DMS 273 (cell line): ENCODE measurements at regions not wholly inside any gene's neighbourhood (a gene's known extent, or its start where the extent isn't known, plus 50 kb on each side); places are given as distances from the start of the nearest gene placed in this dataset.

ENCODE experiments used
- DNase-seq: peaks from one replicate; lab custom pipeline; 2025; ENCODE audit not compliant: unreplicated experiment; lab: John Stamatoyannopoulos, UW

DNA sequence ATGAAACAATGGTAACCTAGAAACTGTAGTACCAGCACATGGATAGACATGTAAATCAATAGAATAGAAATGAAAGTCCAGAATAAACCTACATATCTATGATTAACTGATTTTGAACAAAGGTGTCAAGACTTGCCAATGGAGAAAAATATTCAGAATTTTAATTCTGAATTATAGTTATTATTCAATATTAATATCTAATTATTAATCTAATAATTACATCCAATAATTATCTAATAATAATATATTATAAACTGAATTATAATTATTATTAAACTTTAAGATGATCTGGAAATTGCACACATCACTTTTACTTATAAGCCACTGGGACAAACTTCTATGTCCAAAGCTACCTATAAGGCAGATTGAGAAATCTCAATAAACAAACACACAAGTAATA, 1365.2 kb upstream of the ADGRL3 start:
- no peak for DNase-seq

DNA sequence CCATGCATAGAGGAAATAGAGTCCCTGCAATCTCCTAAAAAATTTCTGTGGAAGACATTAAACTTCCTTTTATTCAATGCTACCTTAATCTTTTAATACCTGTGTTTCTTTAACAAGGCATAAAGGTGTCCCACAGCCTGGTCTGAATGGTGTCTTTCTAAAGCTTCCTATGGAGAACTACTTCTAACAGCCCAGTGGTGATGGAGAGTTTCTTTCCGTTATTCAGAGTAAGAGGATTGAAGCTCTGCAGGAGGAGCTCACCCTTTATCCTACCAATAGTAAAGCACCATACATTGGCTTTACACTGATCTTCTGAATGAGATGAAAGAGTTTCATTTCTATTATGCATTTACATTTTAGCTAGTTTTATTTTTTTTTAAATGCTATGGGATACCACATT, 1362.4 kb upstream of the ADGRL3 start:
- no peak for DNase-seq

GRCh38 chr4:59838236-59838635, 1361.9 kb upstream of the ADGRL3 start:
- DNase-seq: no peak

DNA sequence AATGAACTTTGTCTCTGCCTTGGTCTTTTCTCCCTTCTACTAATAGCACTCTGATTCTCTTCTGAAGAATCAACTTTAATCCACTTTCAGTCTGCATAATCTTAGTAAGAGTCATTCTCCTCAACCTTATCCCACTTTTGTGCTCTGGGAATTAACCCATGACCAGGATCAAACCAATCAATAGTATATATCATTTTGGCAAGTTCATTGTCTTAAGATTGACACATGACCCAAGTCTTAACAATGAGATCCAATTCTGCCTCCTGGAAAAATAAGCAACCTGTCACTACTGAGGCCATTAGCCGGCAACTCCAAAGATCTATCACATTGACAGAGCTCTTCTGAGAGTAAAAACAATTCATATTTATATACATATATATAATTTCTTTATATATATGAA, 1358.4 kb upstream of the ADGRL3 start:
- no peak for DNase-seq

- DNase-seq: no peak
Observed at GRCh38 chr4:59848457-59848856, 1351.7 kb upstream of the ADGRL3 start.

- no peak for DNase-seq
Observed at GRCh38 chr4:59855630-59856352, 1344.3 kb upstream of the ADGRL3 start.

GRCh38 chr4:59869056-59869455, 1331.1 kb upstream of the ADGRL3 start:
- DNase-seq: no peak

- DNase-seq: no peak
Observed at GRCh38 chr4:59869559-59869958, 1330.6 kb upstream of the ADGRL3 start.

DNA sequence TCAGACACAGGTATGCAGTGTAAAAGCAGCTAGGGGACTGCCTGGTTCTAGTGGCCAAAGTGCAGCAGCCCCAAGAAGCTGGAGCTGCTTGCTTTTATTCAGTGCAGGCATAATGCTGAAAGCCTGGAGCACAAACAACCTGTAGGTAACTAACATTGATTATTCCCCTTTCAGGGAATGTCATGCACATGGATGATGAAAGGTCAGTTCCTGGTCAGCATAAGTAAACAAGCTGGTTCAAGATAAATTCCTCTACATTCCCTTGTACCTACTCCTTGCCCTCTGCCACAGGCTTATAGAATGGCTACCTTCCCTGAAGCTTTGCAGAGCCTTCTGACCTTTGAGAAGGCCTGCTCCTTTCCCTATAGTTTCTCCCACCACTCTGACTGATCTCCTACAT, 1318.5 kb upstream of the ADGRL3 start:
- DNase-seq: no peak

DNA sequence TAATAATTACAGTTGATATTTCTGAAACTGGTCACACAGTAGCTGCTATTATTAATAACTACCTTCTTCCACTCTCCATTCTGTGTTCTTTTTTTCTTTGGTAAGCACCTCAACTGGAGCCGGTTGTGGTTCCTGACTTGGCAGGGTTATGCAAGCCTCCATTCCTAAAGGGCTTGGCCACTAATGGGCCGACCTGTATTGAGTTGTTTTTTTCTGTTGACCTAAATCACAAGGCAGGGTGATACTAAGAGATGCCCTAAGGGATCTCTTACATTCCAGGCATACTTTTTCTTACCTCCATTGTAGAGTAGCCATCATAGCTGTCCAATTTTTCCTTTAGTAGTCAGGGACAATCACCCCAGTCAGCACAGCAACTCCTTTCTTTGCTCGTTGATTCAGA, 1295.8 kb upstream of the ADGRL3 start:
- DNase-seq: no peak

GRCh38 chr4:59920416-59920815, 1279.7 kb upstream of the ADGRL3 start:
- no peak for DNase-seq

DNA sequence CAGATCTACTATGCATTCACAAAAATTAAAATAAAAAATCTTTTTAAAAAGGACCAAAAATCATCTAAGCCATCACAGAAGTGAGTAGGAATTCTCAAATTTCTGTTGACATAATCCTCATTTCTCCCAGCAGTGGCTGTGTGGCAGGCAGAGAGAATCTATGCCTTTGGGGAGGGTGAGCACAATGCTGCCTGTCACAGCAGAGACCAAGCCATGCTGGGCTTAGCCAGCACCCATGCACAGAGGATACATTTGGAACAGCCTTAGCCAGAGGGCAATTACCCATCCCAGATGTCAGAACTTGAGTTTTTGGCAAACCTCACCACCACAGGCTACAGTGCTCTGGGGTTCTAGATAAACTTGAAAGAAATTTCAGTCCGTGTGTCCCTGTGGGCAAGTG, 1274.8 kb upstream of the ADGRL3 start:
- DNase-seq: no peak

- DNase-seq: no peak
Observed at GRCh38 chr4:59936566-59936965, 1263.6 kb upstream of the ADGRL3 start.

- no peak for DNase-seq
Observed at GRCh38 chr4:59938166-59938565, 1262.0 kb upstream of the ADGRL3 start.

- no peak for DNase-seq
Observed at GRCh38 chr4:59945277-59945676, 1254.8 kb upstream of the ADGRL3 start.

DNA sequence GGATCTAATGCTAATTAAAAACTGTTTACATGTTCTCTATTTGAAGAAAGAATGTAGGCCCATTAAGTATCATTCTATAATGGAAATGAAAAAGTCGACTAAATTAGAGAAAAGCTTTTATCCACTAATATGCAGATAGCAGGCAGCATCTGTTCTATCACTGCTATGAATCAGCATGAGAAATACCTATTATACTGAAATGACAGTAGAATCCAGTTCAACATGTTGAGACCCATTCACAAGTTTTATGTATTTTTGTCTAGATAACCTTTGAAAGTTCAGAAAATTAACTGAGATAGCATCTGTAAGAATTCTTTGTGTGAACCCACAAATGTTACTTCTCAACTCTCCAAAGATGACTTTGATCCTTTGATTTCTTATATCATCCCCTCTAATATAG, 1254.4 kb upstream of the ADGRL3 start:
- no peak for DNase-seq

DNA sequence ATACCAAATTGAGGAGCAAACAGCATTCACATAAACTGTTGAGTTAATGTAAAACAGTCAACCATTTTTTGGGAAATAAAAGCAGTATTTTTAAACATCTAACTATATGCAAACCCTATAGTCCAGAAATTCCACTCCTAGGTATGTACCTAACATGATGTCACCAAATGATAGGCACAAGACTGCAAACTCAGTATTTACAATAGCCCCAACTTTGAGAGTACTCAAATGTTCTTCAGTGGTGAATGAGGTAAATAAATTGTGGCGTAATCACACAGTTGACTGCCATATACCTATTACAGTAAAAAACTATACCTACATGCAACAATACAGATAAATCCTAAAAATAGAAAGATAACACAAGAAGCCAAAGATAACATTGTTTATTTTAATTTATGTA, 1243.8 kb upstream of the ADGRL3 start:
- DNase-seq: no peak

DNA sequence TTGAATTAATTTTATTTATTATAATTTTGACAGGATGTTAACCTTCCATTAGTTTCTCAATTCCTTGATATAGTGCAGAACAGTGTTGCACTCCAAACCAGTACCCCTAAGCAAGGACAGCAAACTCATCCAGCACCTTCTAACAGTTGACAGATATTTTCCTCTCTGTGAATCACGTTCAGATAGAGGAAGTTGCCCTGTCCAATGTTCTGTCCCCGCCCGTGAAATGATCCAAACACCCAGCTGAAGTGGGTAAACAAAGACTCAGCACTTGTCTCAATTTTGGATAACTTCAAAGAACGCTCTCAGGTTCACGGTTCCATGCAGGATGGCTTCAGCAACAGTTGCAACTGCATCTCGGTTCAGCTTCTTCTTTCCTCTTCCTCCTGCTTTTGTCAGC, 1240.0 kb upstream of the ADGRL3 start:
- no peak for DNase-seq

GRCh38 chr4:59966758-59967157, 1233.4 kb upstream of the ADGRL3 start:
- no peak for DNase-seq

GRCh38 chr4:59968796-59969195, 1231.3 kb upstream of the ADGRL3 start:
- no peak for DNase-seq

GRCh38 chr4:59969909-59970308, 1230.2 kb upstream of the ADGRL3 start:
- DNase-seq: no peak

DNA sequence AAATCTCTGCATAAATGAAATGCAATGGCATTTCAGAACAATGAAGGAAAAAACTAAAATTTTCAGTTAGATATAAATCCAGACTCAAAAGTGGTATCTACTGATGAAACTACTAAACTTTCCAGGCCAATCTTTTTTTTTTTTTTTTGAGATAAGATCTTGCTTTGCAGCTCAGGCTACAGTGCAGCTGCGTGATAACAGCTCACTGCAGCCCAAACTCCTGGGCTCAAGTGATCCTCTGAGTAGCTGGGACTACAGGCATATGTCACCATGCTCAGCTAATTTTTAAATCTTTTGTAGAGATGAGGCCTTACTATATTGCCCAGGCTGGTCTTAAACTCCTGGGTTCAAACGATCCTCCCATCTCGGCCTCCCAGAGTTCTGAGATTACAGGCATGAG, 1228.2 kb upstream of the ADGRL3 start:
- no peak for DNase-seq

DNA sequence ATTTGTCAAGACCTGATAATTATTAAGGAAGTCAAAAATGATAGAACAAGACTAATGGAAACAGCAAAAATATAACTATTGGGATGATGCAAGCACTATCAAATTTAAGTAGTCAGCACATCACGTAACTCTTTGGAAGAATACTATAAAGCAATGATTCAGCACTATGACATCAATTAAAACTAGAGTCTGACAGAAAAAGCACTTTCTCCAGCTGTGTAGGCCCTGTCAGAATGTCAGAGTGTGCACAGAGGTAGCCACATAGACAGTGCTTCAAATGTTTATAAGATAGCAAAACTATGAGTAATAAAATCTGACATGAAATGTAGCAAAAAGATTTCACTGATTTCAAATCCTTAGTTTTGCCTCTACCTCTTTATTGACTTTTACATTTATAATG, 1226.6 kb upstream of the ADGRL3 start:
- DNase-seq: no peak
